Keratinocyte (primary cell): ENCODE measurements at regions not wholly inside any gene's neighbourhood (a gene's known extent, or its start where the extent isn't known, plus 50 kb on each side); places are given as distances from the start of the nearest gene placed in this dataset.

Source experiments
- DNase-seq: peaks from one replicate; pipeline ENCODE4 v3.0.0-alpha.2; 2011; ENCODE audit warnings: low read depth, missing footprints, low spot score
- FAIRE-seq: peaks from 2 replicates; lab custom pipeline; 2011; peaks lifted over from hg19 to GRCh38; lab: Jason Lieb, UNC
- H2AFZ ChIP-seq: 2 replicates; pipeline ENCODE4 v1.6.0; 2012; ENCODE audit warnings: low read length, control low read depth, inconsistent platforms; ENCODE audit not compliant: control insufficient read depth
- H3K27ac ChIP-seq: 2 replicates; pipeline ENCODE4 v1.5.1; 2011; ENCODE audit warnings: low read length; ENCODE audit not compliant: control insufficient read depth, insufficient read depth
- H3K27me3 ChIP-seq: 3 replicates; pipeline ENCODE4 v1.6.0; 2011; ENCODE audit warnings: low read length; ENCODE audit not compliant: control insufficient read depth, insufficient read depth; ENCODE audit errors: extremely low read depth
- H3K36me3 ChIP-seq, 2 experiments: 2 replicates in 1 of 2; 3 replicates in 1 of 2; pipeline ENCODE4 v1.5.1; 2011; ENCODE audit warnings: low read length in 2 of 2, mild to moderate bottlenecking in 1 of 2; ENCODE audit not compliant: control insufficient read depth in 2 of 2, insufficient read depth in 2 of 2; ENCODE audit errors: extremely low read depth in 1 of 2
- H3K4me1 ChIP-seq: 3 replicates; pipeline ENCODE4 v1.5.1; 2011; ENCODE audit warnings: low read length; ENCODE audit not compliant: control insufficient read depth, insufficient read depth; ENCODE audit errors: extremely low read depth
- H3K4me2 ChIP-seq: 3 replicates; pipeline ENCODE4 v1.6.0; 2011; ENCODE audit warnings: low read depth, low read length; ENCODE audit not compliant: control insufficient read depth, insufficient read depth; ENCODE audit errors: extremely low read depth
- H3K4me3 ChIP-seq, 3 experiments: fragments of 200-600 bp in 1 of 3; sonication (generic) in 1 of 3; 2 replicates in 2 of 3; 3 replicates in 1 of 3; pipeline ENCODE4 v1.5.1; 2011 to 2016; ENCODE audit warnings: low read length in 3 of 3, mild to moderate bottlenecking in 3 of 3, control low read depth in 2 of 3, inconsistent platforms in 1 of 3, low read depth in 1 of 3, mixed read lengths in 1 of 3, mixed run types in 1 of 3, moderate library complexity in 1 of 3; ENCODE audit not compliant: control insufficient read depth in 2 of 3, insufficient read depth in 2 of 3; ENCODE audit errors: extremely low read depth in 1 of 3
- H3K79me2 ChIP-seq: 2 replicates; pipeline ENCODE4 v1.6.0; 2012; ENCODE audit warnings: low read length; ENCODE audit not compliant: control insufficient read depth, insufficient read depth
- H3K9ac ChIP-seq: 3 replicates; pipeline ENCODE4 v1.6.0; 2011; ENCODE audit warnings: low read length; ENCODE audit not compliant: control insufficient read depth, insufficient read depth; ENCODE audit errors: extremely low read depth
- H3K9me1 ChIP-seq: 3 replicates; pipeline ENCODE4 v1.6.0; 2011; ENCODE audit warnings: low read length; ENCODE audit not compliant: control insufficient read depth, insufficient read depth; ENCODE audit errors: extremely low read depth
- H3K9me3 ChIP-seq: 2 replicates; pipeline ENCODE4 v1.5.1; 2012; ENCODE audit warnings: low read depth, low read length; ENCODE audit not compliant: control insufficient read depth
- H4K20me1 ChIP-seq: 3 replicates; pipeline ENCODE4 v1.6.0; 2011; ENCODE audit warnings: low read length; ENCODE audit not compliant: control insufficient read depth, insufficient read depth; ENCODE audit errors: extremely low read depth
- CTCF ChIP-seq, 3 experiments: IDR thresholded peaks in 1 of 3; conservative IDR thresholded peaks in 1 of 3; optimal IDR thresholded peaks in 1 of 3; 2 replicates in 2 of 3; 3 replicates in 1 of 3; pipeline versions ENCODE3 to v1.5.1; 2011; ENCODE audit warnings: low read length in 3 of 3, mild to moderate bottlenecking in 3 of 3, moderate library complexity in 2 of 3, control low read depth in 1 of 3, inconsistent platforms in 1 of 3; ENCODE audit not compliant: insufficient read depth in 2 of 3; ENCODE audit errors: extremely low read depth in 1 of 3
- EZH2 ChIP-seq: IDR thresholded peaks from one replicate; pipeline ENCODE4 v1.6.1; 2012; ENCODE audit warnings: inconsistent platforms, mild to moderate bottlenecking, low read length, moderate library complexity
- dilution Hi-C: fragments of 300-500 bp; cut with MboI; formaldehyde crosslinking; loops from one replicate; pipeline ENCODE4 v1.7.0; 2020; ENCODE audit warnings: low sequenced_read_pairs; ENCODE audit not compliant: extremely low pct_ligation_motif_present

- H3K36me3 ChIP-seq = no peaks in the 10 kb centered on the region
- H3K9me3 ChIP-seq = no peaks in the 10 kb centered on the region
- no peak overlapping the region for H3K9ac ChIP-seq
- no peak for FAIRE-seq
- H2AFZ ChIP-seq = no peak overlapping the region
- DNase-seq = no peak
- TF ChIP-seq EZH2 (no peak), CTCF (optimal IDR thresholded peaks at IDR 0.05 in 1 of 3, IDR thresholded peaks at IDR 0.05 in 1 of 3, conservative IDR thresholded peaks at IDR 0.05 in 1 of 3; ENCODE audit: extremely low read depth in 1 of 3, insufficient read depth in 2 of 3, low read length in 3 of 3) (no peak)
- H3K79me2 ChIP-seq = no peaks in the 10 kb centered on the region
- no peak overlapping the region for H3K4me2 ChIP-seq
- H3K9me1 ChIP-seq = no peaks in the 10 kb centered on the region
- H3K27me3 ChIP-seq = peaks cover 31% of the 10 kb centered on the region
- no peak overlapping the region for H3K27ac ChIP-seq
- no peaks in the 10 kb centered on the region for H4K20me1 ChIP-seq
- H3K4me1 ChIP-seq = peaks cover 10% of the 10 kb centered on the region
- no peak overlapping the region for H3K4me3 ChIP-seq
- dilution Hi-C loops = no loop called here
Measured at GRCh38 chr3:64441861-64442260, 216.6 kb upstream of the PRICKLE2 start.

- no peak overlapping the region for H3K27ac ChIP-seq
- dilution Hi-C loops = no loop called here
- no peaks in the 10 kb centered on the region for H3K36me3 ChIP-seq
- H3K9me3 ChIP-seq = no peaks in the 10 kb centered on the region
- H3K9me1 ChIP-seq = no peaks in the 10 kb centered on the region
- peak; percentile 76 for FAIRE-seq
- H2AFZ ChIP-seq = no peak overlapping the region
- H3K27me3 ChIP-seq = peaks cover 26% of the 10 kb centered on the region
- TF ChIP-seq EZH2 = no peak
- TF ChIP-seq CTCF (optimal IDR thresholded peaks at IDR 0.05 in 1 of 3, IDR thresholded peaks at IDR 0.05 in 1 of 3, conservative IDR thresholded peaks at IDR 0.05 in 1 of 3; ENCODE audit: extremely low read depth in 1 of 3, insufficient read depth in 2 of 3, low read length in 3 of 3) = no peak
- H3K4me1 ChIP-seq = peaks cover 10% of the 10 kb centered on the region
- H3K4me3 ChIP-seq = no peak overlapping the region
- no peaks in the 10 kb centered on the region for H3K79me2 ChIP-seq
- H3K4me2 ChIP-seq = no peak overlapping the region
- H3K9ac ChIP-seq = no peak overlapping the region
- DNase-seq = peak; percentile 17
- H4K20me1 ChIP-seq = no peaks in the 10 kb centered on the region
Measured at GRCh38 chr3:64440498-64440897, 215.2 kb upstream of the PRICKLE2 start.
